NOMO-1 treated with DMSO at 0.1 percent for 48 hours (cell line): ENCODE measurements at regions not wholly inside any gene's neighbourhood (a gene's known extent, or its start where the extent isn't known, plus 50 kb on each side); places are given as distances from the start of the nearest gene placed in this dataset.
"Not testable (repeated sequence)": the region's sequence is repeated elsewhere in the genome, so short reads cannot be mapped to it uniquely, and the experiment has no call there.

Experiments
- DNase-seq: peaks from one replicate; lab custom pipeline; 2025; ENCODE audit not compliant: unreplicated experiment; lab: John Stamatoyannopoulos, UW

GRCh38 chr13:47708386-47708785, 292.7 kb downstream of the SUCLA2 start:
- no peak for DNase-seq

GRCh38 chr13:47707414-47707813, 293.7 kb downstream of the SUCLA2 start:
- DNase-seq = no peak

GRCh38 chr13:47705185-47705584, 295.9 kb downstream of the SUCLA2 start:
- DNase-seq = no peak

- DNase-seq = no peak
These were observed 304.4 kb downstream of the SUCLA2 start for GRCh38 chr13:47696674-47697073.

- DNase-seq = no peak
These were observed 313.5 kb downstream of the SUCLA2 start for GRCh38 chr13:47687577-47687976.

- DNase-seq = not testable (repeated sequence)
These were observed 315.9 kb downstream of the SUCLA2 start for GRCh38 chr13:47685156-47685555.

GRCh38 chr13:47680748-47681147, 320.3 kb downstream of the SUCLA2 start:
- peak; percentile 35 for DNase-seq

- no peak for DNase-seq
These were observed 321.7 kb downstream of the SUCLA2 start for GRCh38 chr13:47679401-47679800.

GRCh38 chr13:47678201-47678968, 322.7 kb downstream of the SUCLA2 start:
- DNase-seq = no peak

GRCh38 chr13:47675871-47676270, 325.2 kb downstream of the SUCLA2 start:
- DNase-seq = no peak

- DNase-seq = peak; percentile 97
These were observed 327.8 kb downstream of the SUCLA2 start for GRCh38 chr13:47673009-47673850.

- peak; percentile 83 for DNase-seq
These were observed 328.6 kb downstream of the SUCLA2 start for GRCh38 chr13:47672245-47673008.

GRCh38 chr13:47671776-47672175, 329.3 kb downstream of the SUCLA2 start:
- no peak for DNase-seq

- no peak for DNase-seq
These were observed 336.0 kb downstream of the SUCLA2 start for GRCh38 chr13:47665043-47665442.

GRCh38 chr13:47661076-47661475, 340.0 kb downstream of the SUCLA2 start:
- DNase-seq = peak; percentile 38

- no peak for DNase-seq
These were observed 344.4 kb downstream of the SUCLA2 start for GRCh38 chr13:47656651-47657050.

GRCh38 chr13:47650209-47650608, 350.9 kb downstream of the SUCLA2 start:
- DNase-seq = no peak

GRCh38 chr13:47647001-47647400, 354.1 kb downstream of the SUCLA2 start:
- no peak for DNase-seq

GRCh38 chr13:47646298-47646697, 354.8 kb downstream of the SUCLA2 start:
- no peak for DNase-seq

GRCh38 chr13:47639738-47640447, 361.2 kb downstream of the SUCLA2 start:
- DNase-seq = peak; percentile 59

- DNase-seq = no peak
These were observed 362.4 kb downstream of the SUCLA2 start for GRCh38 chr13:47638627-47639026.
